ENCODE measurements at regions not wholly inside any gene's neighbourhood (a gene's known extent, or its start where the extent isn't known, plus 50 kb on each side); places are given as distances from the start of the nearest gene placed in this dataset.

GRCh38 chr5:101600614-101601013, 695.5 kb downstream of the SLCO4C1 start:
- TF ChIP-seq MAX (IDR thresholded peaks at IDR 0.05; ENCODE audit: low read depth, low read length) (no peak), CTCF (IDR thresholded peaks at IDR 0.05; ENCODE audit: low read depth, low read length) (no peak), POLR2A (IDR thresholded peaks at IDR 0.05; ENCODE audit: extremely low read depth, insufficient read length) (no peak), MYC (IDR thresholded peaks at IDR 0.05; ENCODE audit: low read depth, low read length) (no peak)
- no peak overlapping the region for H3K4me3 ChIP-seq (ENCODE audit: low read depth, low read length)
- DNase-seq (ENCODE audit: low read depth) = no peak

GRCh38 chr5:101590384-101590783, 687.3 kb upstream of the ST8SIA4 start:
- peak; percentile 19 for DNase-seq (ENCODE audit: low read depth)
- TF ChIP-seq MYC (IDR thresholded peaks at IDR 0.05; ENCODE audit: low read depth, low read length) = peak; percentile 48; the same call in 1 of the 2 replicates
- TF ChIP-seq POLR2A (IDR thresholded peaks at IDR 0.05; ENCODE audit: extremely low read depth, insufficient read length) = no peak
- no peak overlapping the region for H3K4me3 ChIP-seq (ENCODE audit: low read depth, low read length)

GRCh38 chr5:101585366-101585765, 682.3 kb upstream of the ST8SIA4 start:
- TF ChIP-seq CTCF (IDR thresholded peaks at IDR 0.05; ENCODE audit: low read depth, low read length) = no peak
- no peak for TF ChIP-seq MYC (IDR thresholded peaks at IDR 0.05; ENCODE audit: low read depth, low read length)
- no peak for TF ChIP-seq POLR2A (IDR thresholded peaks at IDR 0.05; ENCODE audit: extremely low read depth, insufficient read length)
- no peak for TF ChIP-seq MAX (IDR thresholded peaks at IDR 0.05; ENCODE audit: low read depth, low read length)
- DNase-seq (ENCODE audit: low read depth) = no peak
- H3K4me3 ChIP-seq (ENCODE audit: low read depth, low read length) = no peak overlapping the region

GRCh38 chr5:101580591-101580990, 677.5 kb upstream of the ST8SIA4 start:
- TF ChIP-seq POLR2A (IDR thresholded peaks at IDR 0.05; ENCODE audit: extremely low read depth, insufficient read length) (no peak), MAX (IDR thresholded peaks at IDR 0.05; ENCODE audit: low read depth, low read length) (no peak), MYC (IDR thresholded peaks at IDR 0.05; ENCODE audit: low read depth, low read length) (no peak), CTCF (IDR thresholded peaks at IDR 0.05; ENCODE audit: low read depth, low read length) (no peak)
- no peak for DNase-seq (ENCODE audit: low read depth)
- no peak overlapping the region for H3K4me3 ChIP-seq (ENCODE audit: low read depth, low read length)

GRCh38 chr5:101574017-101574416, 670.9 kb upstream of the ST8SIA4 start:
- no peak overlapping the region for H3K4me3 ChIP-seq (ENCODE audit: low read depth, low read length)
- TF ChIP-seq POLR2A (IDR thresholded peaks at IDR 0.05; ENCODE audit: extremely low read depth, insufficient read length) (no peak), MYC (IDR thresholded peaks at IDR 0.05; ENCODE audit: low read depth, low read length) (no peak), CTCF (IDR thresholded peaks at IDR 0.05; ENCODE audit: low read depth, low read length) (no peak), MAX (IDR thresholded peaks at IDR 0.05; ENCODE audit: low read depth, low read length) (no peak)
- DNase-seq (ENCODE audit: low read depth) = no peak

GRCh38 chr5:101561018-101561417, 657.9 kb upstream of the ST8SIA4 start:
- no peak for TF ChIP-seq MYC (IDR thresholded peaks at IDR 0.05; ENCODE audit: low read depth, low read length)
- TF ChIP-seq POLR2A (IDR thresholded peaks at IDR 0.05; ENCODE audit: extremely low read depth, insufficient read length) = no peak
- no peak for TF ChIP-seq CTCF (IDR thresholded peaks at IDR 0.05; ENCODE audit: low read depth, low read length)
- TF ChIP-seq MAX (IDR thresholded peaks at IDR 0.05; ENCODE audit: low read depth, low read length) = no peak

More at GRCh38 chr5:101561018-101561417, 657.9 kb upstream of the ST8SIA4 start:
- H3K4me3 ChIP-seq (ENCODE audit: low read depth, low read length) = no peak overlapping the region
- no peak for DNase-seq (ENCODE audit: low read depth)
